ENCODE measurements at regions not wholly inside any gene's neighbourhood (a gene's known extent, or its start where the extent isn't known, plus 50 kb on each side); places are given as distances from the start of the nearest gene placed in this dataset.
"Not testable (repeated sequence)": the region's sequence is repeated elsewhere in the genome, so short reads cannot be mapped to it uniquely, and the experiment has no call there.

- Histone ChIP-seq H3K27me3 (ENCODE audit: control insufficient read depth in 4 of 4, insufficient read depth in 4 of 4, low read length in 3 of 4) (no peaks in the 10 kb centered on the region), H3K27ac (ENCODE audit: low read depth in 1 of 2, low read length in 2 of 2) (no peak overlapping the region), H3K4me1 (ENCODE audit: control insufficient read depth in 4 of 4, insufficient read depth in 4 of 4, low read length in 3 of 4) (no peaks in the 10 kb centered on the region), H3K4me3 (ENCODE audit: low read depth in 1 of 3, low read length in 3 of 3) (no peak overlapping the region), H3K36me3 (ENCODE audit: control insufficient read depth in 4 of 4, insufficient read depth in 3 of 4, low read depth in 1 of 4, low read length in 3 of 4) (no peaks in the 10 kb centered on the region), H3K9me3 (ENCODE audit: control insufficient read depth in 4 of 4, low read length in 3 of 4) (no peaks in the 10 kb centered on the region), H3K9ac (ENCODE audit: low read depth in 1 of 2, low read length in 2 of 2) (no peak overlapping the region)
- no peak for DNase-seq (ENCODE audit: low spot score)
- TF ChIP-seq YY1 (IDR thresholded peaks at IDR 0.05) (no peak), TAF1 (conservative IDR thresholded peaks at IDR 0.05) (no peak), ATF3 (IDR thresholded peaks at IDR 0.05) (no peak), EGR1 (IDR thresholded peaks at IDR 0.05; ENCODE audit: low read depth in 2 of 2) (no peak), GABPA (IDR thresholded peaks at IDR 0.05 in 1 of 2, conservative IDR thresholded peaks at IDR 0.05 in 1 of 2) (no peak), JUND (IDR thresholded peaks at IDR 0.05) (no peak), NR2F2 (IDR thresholded peaks at IDR 0.05) (no peak), FOXA1 (IDR thresholded peaks at IDR 0.05) (no peak), CTCF (IDR thresholded peaks at IDR 0.05; ENCODE audit: low read depth, low read length, missing input control) (no peak), FOXA2 (IDR thresholded peaks at IDR 0.05) (no peak), ZBTB33 (IDR thresholded peaks at IDR 0.05) (no peak), RXRA (IDR thresholded peaks at IDR 0.05) (no peak)
- 67% methylated on average over 1 of the region's 1 CpG for WGBS
Measured at GRCh38 chr5:100708645-100709171, 173.5 kb downstream of the FAM174A start.

GRCh38 chr5:100709771-100710170 is 174.6 kb downstream of the FAM174A start:
- H3K27me3 ChIP-seq (ENCODE audit: control insufficient read depth in 4 of 4, insufficient read depth in 4 of 4, low read length in 3 of 4): no peaks in the 10 kb centered on the region
- no peak for DNase-seq (ENCODE audit: low spot score)
- H3K36me3 ChIP-seq (ENCODE audit: control insufficient read depth in 4 of 4, insufficient read depth in 3 of 4, low read depth in 1 of 4, low read length in 3 of 4): no peaks in the 10 kb centered on the region
- no peak overlapping the region for H3K4me3 ChIP-seq (ENCODE audit: low read depth in 1 of 3, low read length in 3 of 3)
- no peaks in the 10 kb centered on the region for H3K4me1 ChIP-seq (ENCODE audit: control insufficient read depth in 4 of 4, insufficient read depth in 4 of 4, low read length in 3 of 4)
- H3K9ac ChIP-seq (ENCODE audit: low read depth in 1 of 2, low read length in 2 of 2): no peak overlapping the region
- H3K9me3 ChIP-seq (ENCODE audit: control insufficient read depth in 4 of 4, low read length in 3 of 4): no peaks in the 10 kb centered on the region
- H3K27ac ChIP-seq (ENCODE audit: low read depth in 1 of 2, low read length in 2 of 2): no peak overlapping the region
- 46% methylated on average over 1 of the region's 1 CpG for WGBS
- no peak for TF ChIP-seq HNF4G (IDR thresholded peaks at IDR 0.05)
- no peak for TF ChIP-seq GABPA (IDR thresholded peaks at IDR 0.05 in 1 of 2, conservative IDR thresholded peaks at IDR 0.05 in 1 of 2)
- TF ChIP-seq EGR1 (IDR thresholded peaks at IDR 0.05; ENCODE audit: low read depth in 2 of 2): no peak
- no peak for TF ChIP-seq YY1 (IDR thresholded peaks at IDR 0.05)
- TF ChIP-seq RAD21 (IDR thresholded peaks at IDR 0.05): no peak
- TF ChIP-seq TAF1 (conservative IDR thresholded peaks at IDR 0.05): no peak
- no peak for TF ChIP-seq ZBTB33 (IDR thresholded peaks at IDR 0.05)
- TF ChIP-seq FOXA2 (IDR thresholded peaks at IDR 0.05): no peak
- TF ChIP-seq CTCF (IDR thresholded peaks at IDR 0.05; ENCODE audit: low read depth, low read length, missing input control): no peak
- TF ChIP-seq RXRA (IDR thresholded peaks at IDR 0.05): no peak
- TF ChIP-seq MAX (IDR thresholded peaks at IDR 0.05): no peak

- H3K9ac ChIP-seq (ENCODE audit: low read depth in 1 of 2, low read length in 2 of 2); H3K27ac ChIP-seq (ENCODE audit: low read depth in 1 of 2, low read length in 2 of 2); H3K9me3 ChIP-seq (ENCODE audit: control insufficient read depth in 4 of 4, low read length in 3 of 4); H3K36me3 ChIP-seq (ENCODE audit: control insufficient read depth in 4 of 4, insufficient read depth in 3 of 4, low read depth in 1 of 4, low read length in 3 of 4); H3K4me1 ChIP-seq (ENCODE audit: control insufficient read depth in 4 of 4, insufficient read depth in 4 of 4, low read length in 3 of 4); H3K4me3 ChIP-seq (ENCODE audit: low read depth in 1 of 3, low read length in 3 of 3); H3K27me3 ChIP-seq (ENCODE audit: control insufficient read depth in 4 of 4, insufficient read depth in 4 of 4, low read length in 3 of 4); DNase-seq (ENCODE audit: low spot score): not testable (repeated sequence)
- 59% methylated on average over 2 of the region's 2 CpGs for WGBS
Measured at GRCh38 chr5:100714780-100715179, 179.6 kb downstream of the FAM174A start.
